ENCODE measurements at regions not wholly inside any gene's neighbourhood (a gene's known extent, or its start where the extent isn't known, plus 50 kb on each side); places are given as distances from the start of the nearest gene placed in this dataset.

GRCh38 chr4:164410401-164410800 lies 343.5 kb upstream of the SMIM31 start:
- Histone ChIP-seq H4K5ac (ENCODE audit: insufficient read length, low read depth, low read length) (no peak overlapping the region), H2BK15ac (ENCODE audit: low read length) (no peak overlapping the region), H4K8ac (ENCODE audit: extremely low read depth, insufficient read depth, low read length) (no peak overlapping the region), H4K91ac (replicated peaks; ENCODE audit: insufficient read length, low read length) (no peak overlapping the region), H3K9ac (replicated peaks in 1 of 4; ENCODE audit: extremely low read depth in 1 of 4, low read depth in 3 of 4, low read length in 3 of 4) (no peak overlapping the region), H3K79me2 (ENCODE audit: control insufficient read depth in 1 of 2, insufficient read depth in 2 of 2, low read length in 2 of 2) (no peaks in the 10 kb centered on the region), H3K4me1 (replicated peaks in 1 of 4; ENCODE audit: control insufficient read depth in 3 of 4, insufficient read depth in 4 of 4, low read length in 3 of 4) (no peaks in the 10 kb centered on the region), H3K4me2 (ENCODE audit: insufficient read depth in 1 of 2, low read depth in 2 of 2, low read length in 2 of 2) (no peak overlapping the region), H3K79me1 (ENCODE audit: low read depth, low read length) (no peaks in the 10 kb centered on the region), H3K9me3 (ENCODE audit: insufficient read depth in 2 of 2, low read depth in 1 of 2, low read length in 1 of 2) (no peaks in the 10 kb centered on the region), H2BK20ac (ENCODE audit: low read length) (no peak overlapping the region), H3K23me2 (ENCODE audit: low read depth, low read length) (no peaks in the 10 kb centered on the region; the same call in 1 of the 2 replicates), H3K14ac (ENCODE audit: insufficient read length) (no peak overlapping the region), H3K27me3 (replicated peaks in 1 of 4; ENCODE audit: control insufficient read depth in 3 of 4, extremely low read depth in 1 of 4, insufficient read depth in 3 of 4, low read length in 3 of 4) (no peaks in the 10 kb centered on the region), H2BK5ac (ENCODE audit: low read depth, low read length) (no peak overlapping the region), H3K4me3 (ENCODE audit: extremely low read depth in 1 of 4, insufficient read depth in 2 of 4, low read depth in 3 of 4, low read length in 4 of 4) (no peak overlapping the region), H3K4ac (replicated peaks; ENCODE audit: insufficient read length, low read depth, low read length) (no peak overlapping the region), H3K27ac (ENCODE audit: low read depth, low read length) (no peak overlapping the region), H3K36me3 (ENCODE audit: control insufficient read depth in 2 of 4, insufficient read depth in 4 of 4, low read length in 3 of 4) (no peaks in the 10 kb centered on the region), H2BK12ac (ENCODE audit: low read depth, low read length) (no peak overlapping the region), H3K23ac (ENCODE audit: insufficient read length) (no peak overlapping the region), H4K20me1 (replicated peaks in 1 of 2; ENCODE audit: control insufficient read depth in 1 of 2, insufficient read depth in 2 of 2, low read length in 2 of 2) (no peaks in the 10 kb centered on the region), H2AK5ac (ENCODE audit: low read depth, low read length) (no peak overlapping the region), H3K18ac (ENCODE audit: extremely low read depth, low read length) (no peak overlapping the region), H2BK120ac (replicated peaks; ENCODE audit: low read depth, low read length) (no peak overlapping the region), H3K56ac (replicated peaks; ENCODE audit: insufficient read length, low read depth, low read length) (no peak overlapping the region), H2AFZ (ENCODE audit: low read length) (no peak overlapping the region)
- TF ChIP-seq RBBP5 (IDR thresholded peaks at IDR 0.05; ENCODE audit: borderline replicate concordance, low read depth, low read length) (no peak), KDM4A (IDR thresholded peaks at IDR 0.05; ENCODE audit: low read depth, low read length, severe bottlenecking) (no peak), GABPA (IDR thresholded peaks at IDR 0.05; ENCODE audit: borderline replicate concordance, insufficient read depth, low read length) (no peak), FOSL1 (IDR thresholded peaks at IDR 0.05; ENCODE audit: insufficient read depth, low read depth, low read length) (no peak), RXRA (IDR thresholded peaks at IDR 0.05; ENCODE audit: insufficient read depth, low read depth, low read length) (no peak), BACH1 (IDR thresholded peaks at IDR 0.05; ENCODE audit: low read length) (no peak), HDAC2 (IDR thresholded peaks at IDR 0.05; ENCODE audit: borderline replicate concordance in 1 of 2, low read depth in 2 of 2, low read length in 2 of 2) (no peak), TCF12 (IDR thresholded peaks at IDR 0.05; ENCODE audit: low read depth, low read length) (no peak), SP1 (IDR thresholded peaks at IDR 0.05; ENCODE audit: low read depth, low read length) (no peak)
- POLR2A ChIA-PET (ENCODE audit: partially characterized antibody), result no interaction called here
- CTCF ChIA-PET (ENCODE audit: partially characterized antibody), result no interaction called here
- 100% methylated on average over 3 of the region's 4 CpGs; no CpG with 5 or more reads in 1 of the 2 experiments for WGBS, 2 experiments (ENCODE audit: extremely low coverage in 1 of 2, insufficient coverage in 1 of 2, insufficient read length in 1 of 2, insufficient replicate concordance in 2 of 2, low coverage in 1 of 2, low lambda C conversion rate in 2 of 2, missing lambda C conversion rate in 1 of 2)
- DNase-seq (ENCODE audit: low read depth in 1 of 2, low spot score in 2 of 2), result no peak
- no peak for FAIRE-seq

Measured in H1 (cell line).